Naive thymus-derived CD8-positive, alpha-beta T cell (primary cell): ENCODE measurements at regions not wholly inside any gene's neighbourhood (a gene's known extent, or its start where the extent isn't known, plus 50 kb on each side); places are given as distances from the start of the nearest gene placed in this dataset.
A peak's percentile ranks its signal among the peaks of the same experiment; 100 is the strongest.
"Not testable (repeated sequence)": the region's sequence is repeated elsewhere in the genome, so short reads cannot be mapped to it uniquely, and the experiment has no call there.

Experiments
- ATAC-seq, 2 donors: fragments of 150-1000 bp; cut with Tn5 transposase in 1 of 2; sonication (Bioruptor Pico), chemical (Tn5 transposase) in 1 of 2; 1 replicate in 1 of 2; 2 replicates in 1 of 2; pipeline ENCODE4 v1.10.0; 2021; ENCODE audit warnings: mild to moderate bottlenecking in 2 of 2, moderate library complexity in 2 of 2
- POLR2A ChIA-PET: fragments of 350-600 bp; sonication (Branson Sonifier 250); formaldehyde crosslinking; loops from one replicate; lab custom pipeline; 2021; ENCODE audit warnings: antibody characterized with exemption; lab: Charles Lee
- DNase-seq, 10 donors: peaks; one replicate each; pipeline versions ENCODE4 v3.0.0 to v3.0.0-alpha.2; 2020 to 2022
- H3K27ac Mint-ChIP-seq, 10 donors: one replicate each; pipeline ENCODE4 v1.8.0; 2020 to 2022; ENCODE audit warnings: mild to moderate bottlenecking in 10 of 10, mixed read lengths in 10 of 10, moderate library complexity in 4 of 10, inconsistent platforms in 1 of 10
- H3K27me3 Mint-ChIP-seq, 5 donors: one replicate each; pipeline ENCODE4 v1.8.0; 2021 to 2022; ENCODE audit warnings: mixed read lengths in 5 of 5
- H3K36me3 Mint-ChIP-seq, 3 donors: one replicate each; pipeline ENCODE4 v1.8.0; 2020 to 2022; ENCODE audit warnings: mixed read lengths in 3 of 3, mild to moderate bottlenecking in 2 of 3, inconsistent platforms in 1 of 3
- H3K4me1 Mint-ChIP-seq, 4 donors: one replicate each; pipeline ENCODE4 v1.8.0; 2021 to 2022; ENCODE audit warnings: mixed read lengths in 4 of 4
- H3K4me3 Mint-ChIP-seq, 10 donors: one replicate each; pipeline ENCODE4 v1.8.0; 2020 to 2022; ENCODE audit warnings: mild to moderate bottlenecking in 10 of 10, mixed read lengths in 10 of 10, moderate library complexity in 6 of 10, inconsistent platforms in 1 of 10
- H3K9me3 Mint-ChIP-seq, 9 donors: one replicate each; pipeline ENCODE4 v1.8.0; 2020 to 2022; ENCODE audit warnings: mixed read lengths in 9 of 9, mild to moderate bottlenecking in 3 of 9, inconsistent platforms in 1 of 9, moderate library complexity in 1 of 9

GRCh38 chr9:95783426-95783975 is 92.0 kb upstream of the ERCC6L2 start:
- Mint-ChIP-seq H3K27ac (no peak overlapping the region), H3K36me3 (no peaks in the 10 kb centered on the region), H3K4me3 (no peak overlapping the region), H3K27me3 (no peaks in the 10 kb centered on the region), H3K4me1 (no peaks in the 10 kb centered on the region), H3K9me3 (no peaks in the 10 kb centered on the region)
- DNase-seq (no peak), ATAC-seq (no peak)
- POLR2A ChIA-PET: no interaction called here

- no peak overlapping the region for H3K4me3 Mint-ChIP-seq
- POLR2A ChIA-PET: no interaction called here
- no peak for ATAC-seq
Measured at GRCh38 chr9:95780751-95781150, 94.7 kb upstream of the ERCC6L2 start.

GRCh38 chr9:95780121-95780520 is 95.4 kb upstream of the ERCC6L2 start:
- Mint-ChIP-seq H3K36me3 (no peaks in the 10 kb centered on the region), H3K27ac (no peak overlapping the region), H3K4me1 (peaks cover 0 to 14% (median 4%) of the 10 kb centered on the region in 4 donors), H3K4me3 (no peak overlapping the region), H3K9me3 (no peaks in the 10 kb centered on the region), H3K27me3 (no peaks in the 10 kb centered on the region)
- POLR2A ChIA-PET: no interaction called here
- ATAC-seq (no peak), DNase-seq (no peak)

More at GRCh38 chr9:95780751-95781150, 94.7 kb upstream of the ERCC6L2 start:
- DNase-seq: no peak
- Mint-ChIP-seq H3K9me3 (no peaks in the 10 kb centered on the region), H3K27me3 (no peaks in the 10 kb centered on the region), H3K36me3 (no peaks in the 10 kb centered on the region), H3K4me1 (peaks cover 0 to 12% (median 4%) of the 10 kb centered on the region in 4 donors), H3K27ac (no peak overlapping the region)

- H3K27ac Mint-ChIP-seq, H3K27me3 Mint-ChIP-seq, ATAC-seq, H3K9me3 Mint-ChIP-seq, H3K36me3 Mint-ChIP-seq, POLR2A ChIA-PET, DNase-seq, H3K4me3 Mint-ChIP-seq: not testable (repeated sequence)
- peaks cover 0 to 16% (median 4%) of the 10 kb centered on the region in 4 donors for H3K4me1 Mint-ChIP-seq
Measured at GRCh38 chr9:95779597-95779996, 95.9 kb upstream of the ERCC6L2 start.

- ATAC-seq: no peak
- Mint-ChIP-seq H3K4me1 (peaks cover 0 to 16% (median 4%) of the 10 kb centered on the region in 4 donors), H3K9me3 (no peaks in the 10 kb centered on the region), H3K27ac (no peak overlapping the region), H3K4me3 (no peak overlapping the region), H3K27me3 (no peaks in the 10 kb centered on the region), H3K36me3 (no peaks in the 10 kb centered on the region)
- POLR2A ChIA-PET: no interaction called here
- DNase-seq: no peak
Measured at GRCh38 chr9:95778957-95779356, 96.5 kb upstream of the ERCC6L2 start.

GRCh38 chr9:95777136-95777535 is 98.4 kb upstream of the ERCC6L2 start:
- H3K4me3 Mint-ChIP-seq: no peak overlapping the region
- ATAC-seq (no peak), DNase-seq (no peak)
- POLR2A ChIA-PET: no interaction called here
- H3K4me1 Mint-ChIP-seq: peaks cover 10 to 31% (median 16%) of the 10 kb centered on the region in 4 donors
- peaks cover 0 to 4% (median 0%) of the 10 kb centered on the region in 5 donors for H3K27me3 Mint-ChIP-seq
- no peaks in the 10 kb centered on the region for H3K36me3 Mint-ChIP-seq
- H3K27ac Mint-ChIP-seq: peak overlapping the region in 1 of 10 donors; percentile 14
- no peaks in the 10 kb centered on the region for H3K9me3 Mint-ChIP-seq

GRCh38 chr9:95776176-95776575 is 99.3 kb upstream of the ERCC6L2 start:
- DNase-seq: no peak
- peaks cover 14 to 40% (median 23%) of the 10 kb centered on the region in 4 donors for H3K4me1 Mint-ChIP-seq
- POLR2A ChIA-PET: no interaction called here
- H3K4me3 Mint-ChIP-seq: no peak overlapping the region
- no peaks in the 10 kb centered on the region for H3K36me3 Mint-ChIP-seq
- ATAC-seq: no peak
- H3K27me3 Mint-ChIP-seq: peaks cover 0 to 4% (median 0%) of the 10 kb centered on the region in 5 donors
- H3K27ac Mint-ChIP-seq: peak overlapping the region in 1 of 10 donors; percentile 7
- H3K9me3 Mint-ChIP-seq: no peaks in the 10 kb centered on the region

- Mint-ChIP-seq H3K36me3 (no peaks in the 10 kb centered on the region), H3K27me3 (peaks cover 0 to 13% (median 0%) of the 10 kb centered on the region in 5 donors), H3K4me3 (no peak overlapping the region), H3K4me1 (peaks cover 15 to 45% (median 29%) of the 10 kb centered on the region in 4 donors), H3K9me3 (no peaks in the 10 kb centered on the region), H3K27ac (peak overlapping the region in 2 of 10 donors; percentile 26 to 71)
- DNase-seq (no peak), ATAC-seq (no peak)
- POLR2A ChIA-PET: interaction anchor here (1.3 kb wide), 1 partner anchor 100 kb away, joined by 3 read pairs; the partner anchor contains the start of gene ERCC6L2
Measured at GRCh38 chr9:95775191-95775590, 100.3 kb upstream of the ERCC6L2 start.

- POLR2A ChIA-PET: no interaction called here
- Mint-ChIP-seq H3K27me3 (peaks cover 0 to 13% (median 1%) of the 10 kb centered on the region in 5 donors), H3K4me3 (peak overlapping the region; percentile 76 to 93 (median 88)), H3K4me1 (peaks cover 15 to 45% (median 30%) of the 10 kb centered on the region in 4 donors), H3K9me3 (no peaks in the 10 kb centered on the region), H3K27ac (peak overlapping the region in 9 of 10 donors; percentile 82 to 95 (median 93)), H3K36me3 (no peaks in the 10 kb centered on the region)
- DNase-seq (no peak), ATAC-seq (no peak)
Measured at GRCh38 chr9:95773053-95773418, 102.5 kb upstream of the ERCC6L2 start.

- peaks cover 15 to 45% (median 30%) of the 10 kb centered on the region in 4 donors for H3K4me1 Mint-ChIP-seq
- ATAC-seq: peak; percentile 82 to 87
- no peaks in the 10 kb centered on the region for H3K36me3 Mint-ChIP-seq
- peaks cover 0 to 13% (median 1%) of the 10 kb centered on the region in 5 donors for H3K27me3 Mint-ChIP-seq
- no peaks in the 10 kb centered on the region for H3K9me3 Mint-ChIP-seq
- peak in 9 of 10 donors; percentile 15 to 73 (median 66) for DNase-seq
- peak overlapping the region; percentile 76 to 93 (median 88) for H3K4me3 Mint-ChIP-seq
- POLR2A ChIA-PET: interaction anchor here (0.6 kb wide), 1 partner anchor 42 kb away, joined by 3 read pairs; no protein-coding TSS in a partner anchor
- peak overlapping the region; percentile 82 to 95 (median 93) for H3K27ac Mint-ChIP-seq
Measured at GRCh38 chr9:95772320-95773052, 103.0 kb upstream of the ERCC6L2 start.

- Mint-ChIP-seq H3K9me3 (no peaks in the 10 kb centered on the region), H3K27ac (peak overlapping the region in 7 of 10 donors; percentile 43 to 94 (median 93)), H3K4me1 (peaks cover 15 to 40% (median 28%) of the 10 kb centered on the region in 4 donors), H3K4me3 (peak overlapping the region in 9 of 10 donors; percentile 24 to 93 (median 88)), H3K27me3 (peaks cover 0 to 13% (median 1%) of the 10 kb centered on the region in 5 donors), H3K36me3 (no peaks in the 10 kb centered on the region)
- POLR2A ChIA-PET: interaction anchor here (0.6 kb wide), 2 partner anchors 41 to 446 kb away, joined by 3 to 9 read pairs; no protein-coding TSS in a partner anchor
- DNase-seq (peak in 3 of 10 donors; percentile 3 to 8 (median 5)), ATAC-seq (no peak)
Measured at GRCh38 chr9:95771556-95772246, 103.8 kb upstream of the ERCC6L2 start.

- Mint-ChIP-seq H3K4me1 (peaks cover 15 to 38% (median 25%) of the 10 kb centered on the region in 4 donors), H3K27me3 (peaks cover 0 to 13% (median 1%) of the 10 kb centered on the region in 5 donors), H3K27ac (peak overlapping the region in 1 of 10 donors; percentile 75), H3K4me3 (peak overlapping the region in 2 of 10 donors; percentile 27 to 30), H3K36me3 (no peaks in the 10 kb centered on the region), H3K9me3 (no peaks in the 10 kb centered on the region)
- no peak for DNase-seq
- POLR2A ChIA-PET: interaction anchor here (0.6 kb wide), 1 partner anchor 447 kb away, joined by 9 read pairs; no protein-coding TSS in a partner anchor
- no peak for ATAC-seq
Measured at GRCh38 chr9:95770653-95771131, 104.8 kb upstream of the ERCC6L2 start.
